ENCODE measurements at regions not wholly inside any gene's neighbourhood (a gene's known extent, or its start where the extent isn't known, plus 50 kb on each side); places are given as distances from the start of the nearest gene placed in this dataset.

- no peak overlapping the region for H3K4me2 ChIP-seq (ENCODE audit: low read depth, low read length)
- DNase-seq (ENCODE audit: low spot score) (no peak), ATAC-seq (no peak), FAIRE-seq (no peak)
- no peaks in the 10 kb centered on the region for H3K4me1 ChIP-seq (ENCODE audit: insufficient read depth, low read length)
- no peaks in the 10 kb centered on the region; a peak in 1 of 5 replicates for H3K27me3 ChIP-seq (ENCODE audit: control insufficient read depth in 1 of 2, insufficient read depth in 2 of 2, low read length in 2 of 2)
- no peaks in the 10 kb centered on the region for H4K20me1 ChIP-seq (ENCODE audit: insufficient read depth, low read length)
- POLR2A ChIA-PET: no interaction called here
- intact Hi-C loops (cut with micrococcal nuclease; ENCODE audit: unreplicated experiment): no loop called here
- no TSS peak for BruUV-seq (replicated peaks)
- H3K36me3 ChIP-seq (replicated peaks in 1 of 2; ENCODE audit: control insufficient read depth in 1 of 2, insufficient read depth in 2 of 2, low read length in 2 of 2): no peaks in the 10 kb centered on the region
- CTCF ChIA-PET (ENCODE audit: low intra/inter-chr PET ratio, low total read pairs): no interaction called here
- 46% methylated on average over 11 of the region's 14 CpGs for WGBS (ENCODE audit: low lambda C conversion rate)
- in situ Hi-C loops (cut with HindIII; ENCODE audit: extremely low pct_ligation_motif_present, low pct_unique_long_range_greater_than_20kb): no loop called here
- no peak overlapping the region for H2AFZ ChIP-seq (ENCODE audit: low read length)
- H3K4me3 ChIP-seq (replicated peaks in 1 of 3; ENCODE audit: insufficient read depth in 1 of 3, low read depth in 2 of 3, low read length in 3 of 3): no peak overlapping the region
- no peak overlapping the region for H3K27ac ChIP-seq (ENCODE audit: extremely low read length, insufficient read depth, low read length)
- H3K9me3 ChIP-seq (ENCODE audit: low read length): peaks cover 5% of the 10 kb centered on the region; the same call in 1 of the 2 replicates
- TF ChIP-seq ZNF121 (CRISPR knock-in tag; IDR thresholded peaks at IDR 0.05) (no peak), CSRNP2 (CRISPR knock-in tag; conservative IDR thresholded peaks at IDR 0.05; ENCODE audit: low read depth) (no peak), ZNF281 (CRISPR knock-in tag; IDR thresholded peaks at IDR 0.05; ENCODE audit: borderline replicate concordance) (no peak), ZNF710 (CRISPR knock-in tag; IDR thresholded peaks at IDR 0.05; ENCODE audit: borderline replicate concordance) (no peak), ZSCAN30 (CRISPR knock-in tag; IDR thresholded peaks at IDR 0.05) (no peak), ZNF326 (CRISPR knock-in tag; IDR thresholded peaks at IDR 0.05; ENCODE audit: borderline replicate concordance) (no peak), NR1H2 (CRISPR knock-in tag; IDR thresholded peaks at IDR 0.05; ENCODE audit: borderline replicate concordance, low read depth) (no peak), ZNF83 (CRISPR knock-in tag; IDR thresholded peaks at IDR 0.05; ENCODE audit: borderline replicate concordance) (no peak), TGIF2 (CRISPR knock-in tag; IDR thresholded peaks at IDR 0.05) (no peak), ZNF558 (CRISPR knock-in tag; IDR thresholded peaks at IDR 0.05; ENCODE audit: borderline replicate concordance) (no peak), ZNF383 (CRISPR knock-in tag; IDR thresholded peaks at IDR 0.05; ENCODE audit: borderline replicate concordance) (no peak), NFYB (CRISPR knock-in tag; IDR thresholded peaks at IDR 0.05) (no peak), IKZF1 (IDR thresholded peaks at IDR 0.05) (no peak)
- no peak overlapping the region for H3K9ac ChIP-seq (ENCODE audit: insufficient read depth, low read depth, low read length)
- no peaks in the 10 kb centered on the region for H3K79me2 ChIP-seq (ENCODE audit: insufficient read depth, low read length)
Measured at GRCh38 chr1:143660354-143660941, 311.3 kb downstream of the FAM72C start.
